ENCODE measurements at regions not wholly inside any gene's neighbourhood (a gene's known extent, or its start where the extent isn't known, plus 50 kb on each side); places are given as distances from the start of the nearest gene placed in this dataset.

- no peak for DNase-seq (ENCODE audit: low spot score)
Measured at GRCh38 chr9:86443992-86444391, 89.8 kb upstream of the TUT7 start.

GRCh38 chr9:86434039-86434726 is 80.0 kb upstream of the TUT7 start:
- peak; percentile 75 for DNase-seq (ENCODE audit: low spot score)

GRCh38 chr9:86424251-86424891 is 70.2 kb upstream of the TUT7 start:
- no peak for DNase-seq (ENCODE audit: low spot score)

GRCh38 chr9:86413971-86414880 is 60.0 kb upstream of the TUT7 start:
- DNase-seq (ENCODE audit: low spot score) = peak; percentile 27

GRCh38 chr9:86410281-86410680 is 56.1 kb upstream of the TUT7 start:
- peak; percentile 54 for DNase-seq (ENCODE audit: low spot score)

- no peak for DNase-seq (ENCODE audit: low spot score)
Measured at GRCh38 chr9:86408121-86408520, 53.9 kb upstream of the TUT7 start.

- no peak for DNase-seq (ENCODE audit: low spot score)
Measured at GRCh38 chr9:86407022-86407421, 52.8 kb upstream of the TUT7 start.

- no peak for DNase-seq (ENCODE audit: low spot score)
Measured at GRCh38 chr9:86406366-86406765, 52.2 kb upstream of the TUT7 start.

- peak; percentile 64 for DNase-seq (ENCODE audit: low spot score)
Measured at GRCh38 chr9:86405926-86406325, 51.7 kb upstream of the TUT7 start.

GRCh38 chr9:86405086-86405491 is 50.9 kb upstream of the TUT7 start:
- no peak for DNase-seq (ENCODE audit: low spot score)
